GM12878 (cell line): ENCODE measurements at regions not wholly inside any gene's neighbourhood (a gene's known extent, or its start where the extent isn't known, plus 50 kb on each side); places are given as distances from the start of the nearest gene placed in this dataset.

ENCODE experiments used
- ASH2L ChIP-seq: fragments of 300-600, 200-600 bp; sonication (generic); IDR thresholded peaks from 2 replicates; pipeline ENCODE4 v1.6.1; 2017; ENCODE audit warnings: low read depth, mild to moderate bottlenecking, borderline replicate concordance
- ATF7 ChIP-seq: fragments of 450-650 bp; IDR thresholded peaks from 2 replicates; pipeline ENCODE4 v1.6.1; 2016; ENCODE audit warnings: low read depth, mild to moderate bottlenecking
- CEBPZ ChIP-seq: fragments of 150-350 bp; IDR thresholded peaks from 2 replicates; pipeline ENCODE4 v1.6.1; 2016; ENCODE audit warnings: low read depth, low read length
- JUND ChIP-seq: IDR thresholded peaks from 2 replicates; pipeline ENCODE4 v1.6.1; 2012; ENCODE audit warnings: low read depth, mild to moderate bottlenecking, low read length, improper control_type of control experiment, moderate library complexity
- ZBTB40 ChIP-seq: fragments of 450-650 bp; IDR thresholded peaks from 2 replicates; pipeline ENCODE4 v1.6.1; 2016; ENCODE audit warnings: mild to moderate bottlenecking, moderate library complexity, borderline replicate concordance

GRCh38 chr22:25492162-25492561 lies 72.3 kb upstream of the GRK3 start (continued):
- TF ChIP-seq CEBPZ (no peak), ATF7 (no peak), ASH2L (no peak), JUND (no peak), ZBTB40 (no peak)
